Fibroblast of villous mesenchyme (primary cell): ENCODE measurements at regions not wholly inside any gene's neighbourhood (a gene's known extent, or its start where the extent isn't known, plus 50 kb on each side); places are given as distances from the start of the nearest gene placed in this dataset.

Experiments used
- DNase-seq: peaks from one replicate; pipeline ENCODE4 v3.0.0-alpha.2; 2010; ENCODE audit warnings: low read depth
- H3K4me3 ChIP-seq: 2 replicates; pipeline ENCODE4 v1.5.1; 2011; ENCODE audit warnings: low read depth, mild to moderate bottlenecking, low read length
- CTCF ChIP-seq: IDR thresholded peaks from 2 replicates; pipeline ENCODE4 v1.5.1; 2012; ENCODE audit warnings: low read depth, mild to moderate bottlenecking, low read length; ENCODE audit not compliant: insufficient read depth

GRCh38 chr5:167634432-167634831, 657.0 kb upstream of the WWC1 start:
- H3K4me3 ChIP-seq: no peak overlapping the region
- peak; percentile 92 for DNase-seq

DNA sequence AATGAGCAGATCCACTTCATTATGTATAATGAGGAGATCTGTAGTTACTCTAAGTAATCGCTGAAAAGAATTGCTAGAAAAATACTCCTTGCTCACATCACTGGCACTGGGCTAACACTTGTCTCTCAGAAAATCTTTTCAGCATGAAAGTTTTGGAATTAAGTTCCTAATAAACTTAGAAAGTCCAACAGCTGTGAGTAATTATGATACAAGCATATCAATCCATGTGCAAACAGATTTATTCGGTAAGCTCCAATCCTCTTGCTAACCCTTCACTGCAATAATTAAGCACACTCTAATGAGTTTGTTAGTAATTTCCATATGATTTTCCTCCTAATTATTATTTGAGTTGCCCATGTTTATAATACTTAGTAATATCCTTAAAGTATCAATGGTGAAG, 652.6 kb upstream of the WWC1 start:
- no peak for DNase-seq
- no peak overlapping the region for H3K4me3 ChIP-seq
- no peak for TF ChIP-seq CTCF

More at GRCh38 chr5:167634432-167634831, 657.0 kb upstream of the WWC1 start:
- TF ChIP-seq CTCF: no peak

- H3K4me3 ChIP-seq: no peak overlapping the region
- peak; percentile 70 for DNase-seq
- no peak for TF ChIP-seq CTCF
Observed at GRCh38 chr5:167639273-167639672, 652.2 kb upstream of the WWC1 start.

GRCh38 chr5:167639766-167640165, 651.7 kb upstream of the WWC1 start:
- H3K4me3 ChIP-seq: no peak overlapping the region
- no peak for DNase-seq
- no peak for TF ChIP-seq CTCF

DNA sequence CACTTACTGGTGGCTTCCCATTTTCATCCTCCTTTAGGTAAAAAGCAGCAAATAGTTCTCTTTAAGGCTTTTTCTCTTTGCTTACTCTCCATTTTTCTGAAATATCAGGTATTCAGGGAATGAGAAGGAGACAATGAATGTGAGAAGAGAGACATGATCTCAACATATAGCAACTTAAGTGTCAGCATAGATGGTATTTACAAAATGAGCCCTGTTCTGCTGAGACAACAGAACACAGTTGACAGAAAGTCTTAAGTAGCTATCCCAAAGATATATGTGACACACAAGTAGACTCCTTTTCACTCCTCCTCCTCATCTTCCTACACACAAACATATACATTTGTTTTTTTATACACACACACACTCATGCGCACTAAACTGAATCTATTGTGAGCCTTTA, 649.3 kb upstream of the WWC1 start:
- TF ChIP-seq CTCF: no peak
- no peak overlapping the region for H3K4me3 ChIP-seq
- DNase-seq: no peak

GRCh38 chr5:167642779-167643517, 648.5 kb upstream of the WWC1 start:
- H3K4me3 ChIP-seq: no peak overlapping the region
- TF ChIP-seq CTCF: no peak
- DNase-seq: peak; percentile 98
